Upper lobe of right lung (tissue), 1 donor: ENCODE measurements at regions not wholly inside any gene's neighbourhood (a gene's known extent, or its start where the extent isn't known, plus 50 kb on each side); places are given as distances from the start of the nearest gene placed in this dataset.
"Not testable (repeated sequence)": the region's sequence is repeated elsewhere in the genome, so short reads cannot be mapped to it uniquely, and the experiment has no call there.

Experiments
- ATAC-seq: fragments of 200-7000 bp; cut with Tn5 transposase; one replicate; pipeline ENCODE4 v1.9.1; 2020; ENCODE audit warnings: mild to moderate bottlenecking, moderate library complexity
- DNase-seq: peaks from one replicate; pipeline ENCODE4 v3.0.0-alpha.2; 2020
- H3K27ac ChIP-seq: fragments of 200-600 bp; one replicate; pipeline ENCODE4 v1.8.0; 2022
- H3K27me3 ChIP-seq: fragments of 200-600 bp; one replicate; pipeline ENCODE4 v1.8.0; 2022; ENCODE audit warnings: mild to moderate bottlenecking
- H3K36me3 ChIP-seq: fragments of 200-600 bp; one replicate; pipeline ENCODE4 v1.8.0; 2022
- H3K4me1 ChIP-seq: fragments of 200-600 bp; one replicate; pipeline ENCODE4 v1.8.0; 2022
- H3K4me3 ChIP-seq: fragments of 200-600 bp; one replicate; pipeline ENCODE4 v1.8.0; 2022; ENCODE audit warnings: mild to moderate bottlenecking
- H3K9me3 ChIP-seq: fragments of 200-600 bp; one replicate; pipeline ENCODE4 v1.8.0; 2022
- CTCF ChIP-seq: fragments of 200-600 bp; IDR thresholded peaks from one replicate; pipeline ENCODE4 v1.8.0; 2022; ENCODE audit warnings: antibody characterized with exemption
- intact Hi-C: fragments of 100-400 bp; cut with DNase I; formaldehyde crosslinking; loops from one replicate; pipeline ENCODE4 v1.11.0; 2022
- donor health status: DM: no; HTN: yes; CAD: no; lungs with severe emphysema.

DNA sequence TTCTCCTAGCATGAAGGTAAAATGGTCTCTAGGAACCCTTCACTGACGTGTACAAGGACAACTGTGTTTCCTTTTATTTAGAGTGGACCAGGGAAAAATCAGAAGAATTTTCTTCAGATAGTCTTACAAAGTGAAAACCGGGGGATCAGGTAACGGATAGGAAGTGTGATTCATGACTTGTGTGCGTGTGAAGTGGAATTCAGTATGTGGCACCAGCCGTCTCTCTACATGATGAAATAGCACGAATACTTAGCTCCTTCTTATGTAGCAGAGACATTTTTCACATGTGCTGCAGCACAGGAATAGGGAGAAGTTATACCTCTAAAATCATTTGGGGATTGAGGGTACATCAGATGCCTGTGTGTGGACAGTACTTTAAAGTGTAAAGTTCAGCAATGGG lies 159.2 kb downstream of the MEX3B start:
- no peak for TF ChIP-seq CTCF
- DNase-seq (no peak), ATAC-seq (no peak)
- H3K9me3 ChIP-seq = no peaks in the 10 kb centered on the region
- H3K27ac ChIP-seq = no peak overlapping the region
- peaks cover 3% of the 10 kb centered on the region for H3K4me1 ChIP-seq
- no peaks in the 10 kb centered on the region for H3K27me3 ChIP-seq
- H3K36me3 ChIP-seq = no peaks in the 10 kb centered on the region
- intact Hi-C loops = no loop called here
- no peak overlapping the region for H3K4me3 ChIP-seq

- H3K4me1 ChIP-seq = peaks cover 3% of the 10 kb centered on the region
- H3K27ac ChIP-seq = no peak overlapping the region
- no peak overlapping the region for H3K4me3 ChIP-seq
- no peaks in the 10 kb centered on the region for H3K36me3 ChIP-seq
- no peaks in the 10 kb centered on the region for H3K27me3 ChIP-seq
- DNase-seq = no peak
- no peak for ATAC-seq
- TF ChIP-seq CTCF = no peak
- intact Hi-C loops = no loop called here
- no peaks in the 10 kb centered on the region for H3K9me3 ChIP-seq
Observed at GRCh38 chr15:81886080-81886479, 159.7 kb downstream of the MEX3B start.

GRCh38 chr15:81885135-81885534 lies 160.7 kb downstream of the MEX3B start:
- intact Hi-C loops = no loop called here
- peaks cover 3% of the 10 kb centered on the region for H3K4me1 ChIP-seq
- no peak overlapping the region for H3K27ac ChIP-seq
- ATAC-seq (no peak), DNase-seq (no peak)
- no peak overlapping the region for H3K4me3 ChIP-seq
- no peaks in the 10 kb centered on the region for H3K27me3 ChIP-seq
- H3K9me3 ChIP-seq = no peaks in the 10 kb centered on the region
- no peak for TF ChIP-seq CTCF
- H3K36me3 ChIP-seq = no peaks in the 10 kb centered on the region

GRCh38 chr15:81882504-81882903 lies 163.3 kb downstream of the MEX3B start:
- Histone ChIP-seq H3K4me1 (no peaks in the 10 kb centered on the region), H3K9me3 (no peaks in the 10 kb centered on the region), H3K4me3 (no peak overlapping the region), H3K27me3 (no peaks in the 10 kb centered on the region), H3K36me3 (no peaks in the 10 kb centered on the region), H3K27ac (no peak overlapping the region)
- DNase-seq = no peak
- no peak for TF ChIP-seq CTCF
- no peak for ATAC-seq
- intact Hi-C loops = no loop called here

DNA sequence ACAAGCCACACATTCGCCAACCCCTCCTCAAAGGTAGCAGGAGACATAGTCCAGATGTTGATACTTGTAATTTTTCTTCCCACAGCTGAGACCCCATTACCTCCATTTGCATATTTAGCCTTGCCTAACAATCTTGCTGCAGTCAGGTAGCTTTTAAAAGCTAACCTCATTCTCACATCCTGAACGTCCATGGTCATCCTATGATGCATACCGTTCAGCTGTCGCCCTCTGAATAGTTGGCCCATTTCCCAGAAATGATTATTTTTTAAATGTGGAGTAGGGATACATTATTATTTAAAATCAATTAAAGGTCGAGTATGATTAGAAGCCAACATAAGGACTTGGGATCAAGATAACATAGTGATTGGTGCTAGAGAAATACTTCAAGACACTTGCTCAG lies 165.0 kb downstream of the MEX3B start:
- Histone ChIP-seq H3K36me3 (no peaks in the 10 kb centered on the region), H3K4me1 (no peaks in the 10 kb centered on the region), H3K27ac (no peak overlapping the region), H3K27me3 (no peaks in the 10 kb centered on the region), H3K4me3 (no peak overlapping the region), H3K9me3 (no peaks in the 10 kb centered on the region)
- DNase-seq (no peak), ATAC-seq (no peak)
- intact Hi-C loops = no loop called here
- TF ChIP-seq CTCF = no peak

DNA sequence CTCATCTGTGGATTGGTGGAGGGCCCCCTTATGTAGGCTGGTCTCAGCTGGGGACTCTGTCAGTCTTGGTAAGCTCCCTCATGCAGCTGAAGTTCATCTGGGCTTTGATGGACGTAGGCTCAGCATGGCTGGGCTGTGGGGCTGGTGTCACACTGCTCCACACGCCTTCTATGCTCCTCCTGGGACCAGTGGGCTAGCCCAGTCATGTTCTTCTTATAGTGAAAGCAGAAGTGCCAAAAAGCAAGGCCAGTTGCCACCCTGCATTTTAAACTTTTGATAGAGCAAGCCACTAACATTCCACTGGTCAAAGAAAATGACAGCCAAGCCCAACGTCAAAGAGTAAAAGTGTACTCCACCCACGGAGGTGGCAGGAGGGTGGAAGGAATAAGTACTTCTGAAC lies 165.5 kb downstream of the MEX3B start:
- H3K4me1 ChIP-seq = no peaks in the 10 kb centered on the region
- DNase-seq = no peak
- no peak for ATAC-seq
- no peak overlapping the region for H3K4me3 ChIP-seq
- no peak for TF ChIP-seq CTCF
- intact Hi-C loops = no loop called here
- no peaks in the 10 kb centered on the region for H3K9me3 ChIP-seq
- H3K27me3 ChIP-seq = no peaks in the 10 kb centered on the region
- H3K36me3 ChIP-seq = no peaks in the 10 kb centered on the region
- H3K27ac ChIP-seq = no peak overlapping the region

GRCh38 chr15:81875717-81876116 lies 170.1 kb downstream of the MEX3B start:
- ATAC-seq, H3K9me3 ChIP-seq, H3K36me3 ChIP-seq, H3K4me3 ChIP-seq, intact Hi-C loops, DNase-seq, H3K4me1 ChIP-seq, H3K27me3 ChIP-seq, H3K27ac ChIP-seq: not testable (repeated sequence)

DNA sequence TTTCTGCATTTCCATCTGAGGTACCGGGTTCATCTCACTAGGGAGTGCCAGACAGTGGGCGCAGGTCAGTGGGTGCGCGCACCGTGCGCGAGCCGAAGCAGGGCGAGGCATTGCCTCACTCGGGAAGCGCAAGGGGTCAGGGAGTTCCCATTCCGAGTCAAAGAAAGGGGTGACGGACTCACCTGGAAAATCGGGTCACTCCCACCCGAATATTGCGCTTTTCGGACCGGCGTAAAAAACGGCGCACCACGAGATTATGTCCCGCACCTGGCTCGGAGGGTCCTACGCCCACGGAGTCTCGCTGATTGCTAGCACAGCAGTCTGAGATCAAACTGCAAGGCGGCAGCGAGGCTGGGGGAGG lies 175.1 kb downstream of the MEX3B start:
- H3K9me3 ChIP-seq, H3K36me3 ChIP-seq, intact Hi-C loops, H3K27me3 ChIP-seq, H3K4me3 ChIP-seq, DNase-seq, H3K27ac ChIP-seq, ATAC-seq, H3K4me1 ChIP-seq: not testable (repeated sequence)

DNA sequence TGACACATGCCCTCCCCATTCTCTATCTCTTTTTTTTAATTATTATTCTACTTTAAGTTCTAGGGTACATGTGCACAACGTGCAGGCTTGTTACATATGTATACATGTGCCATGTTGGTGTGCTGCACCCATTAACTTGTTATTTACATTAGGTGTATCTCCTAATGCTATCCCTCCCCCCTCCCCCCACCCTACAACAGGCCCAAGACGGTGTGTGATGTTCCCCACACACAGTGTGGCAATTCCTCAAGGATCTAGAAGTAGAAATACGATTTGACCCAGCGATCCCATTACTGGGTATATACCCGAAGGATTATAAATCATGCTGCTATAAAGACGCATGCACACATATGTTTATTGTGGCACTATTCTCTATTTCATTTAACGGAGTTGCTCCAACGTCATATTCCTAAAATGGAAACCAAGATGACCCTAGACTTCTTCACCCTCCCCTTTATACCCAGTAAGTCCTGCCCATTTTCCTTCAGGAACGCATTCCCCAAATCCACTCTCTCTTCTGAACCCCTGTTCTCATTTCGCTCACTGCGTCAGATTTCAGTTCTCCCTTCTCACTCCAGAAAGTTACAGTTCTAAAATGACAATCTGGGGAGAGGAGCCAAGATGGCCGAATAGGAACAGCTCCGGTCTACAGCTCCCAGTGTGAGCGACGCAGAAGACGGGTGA lies 175.6 kb downstream of the MEX3B start:
- H3K36me3 ChIP-seq, H3K9me3 ChIP-seq, H3K4me1 ChIP-seq, H3K27me3 ChIP-seq, DNase-seq, intact Hi-C loops, H3K27ac ChIP-seq, H3K4me3 ChIP-seq, ATAC-seq: not testable (repeated sequence)
